Left lung (tissue), 4 donors: ENCODE measurements at regions not wholly inside any gene's neighbourhood (a gene's known extent, or its start where the extent isn't known, plus 50 kb on each side); places are given as distances from the start of the nearest gene placed in this dataset.

Experiments used
- ATAC-seq: fragments of 200-7000 bp; cut with Tn5 transposase; one replicate; pipeline ENCODE4 v1.9.1; 2020; ENCODE audit warnings: moderate library complexity
- DNase-seq, 4 donors: peaks; one replicate each; pipeline ENCODE4 v3.0.0-alpha.2; 2013 to 2020
- H3K27ac ChIP-seq, 2 donors: fragments of 200-600 bp; sonication (generic) in 1 of 2; one replicate each; pipeline versions ENCODE4 v1.5.0 to v1.8.0; 2020 to 2021
- H3K27me3 ChIP-seq, 2 donors: fragments of 200-600 bp; sonication (generic) in 1 of 2; one replicate each; pipeline versions ENCODE4 v1.5.0 to v1.8.0; 2020 to 2021
- H3K36me3 ChIP-seq, 2 donors: fragments of 200-600 bp; sonication (generic) in 1 of 2; one replicate each; pipeline versions ENCODE4 v1.5.0 to v1.8.0; 2020 to 2021
- H3K4me1 ChIP-seq, 2 donors: fragments of 200-600 bp; one replicate each; pipeline ENCODE4 v1.8.0; 2021
- H3K4me3 ChIP-seq, 2 donors: fragments of 200-600 bp; sonication (generic) in 1 of 2; one replicate each; pipeline versions ENCODE4 v1.5.0 to v1.8.0; 2020 to 2021; ENCODE audit warnings: mild to moderate bottlenecking in 1 of 2
- H3K9me3 ChIP-seq, 2 donors: fragments of 200-600 bp; sonication (generic) in 1 of 2; one replicate each; pipeline versions ENCODE4 v1.5.0 to v1.8.0; 2020 to 2021
- intact Hi-C, 2 donors: fragments of 100-400 bp; cut with DNase I; formaldehyde crosslinking; loops; one replicate each; pipeline versions ENCODE4 v1.11.2 to v1.14.2; 2022
- TF ChIP-seq, protein P1 (sequence below), 2 donors: fragments of 200-600 bp; sonication (generic) in 1 of 2; IDR thresholded peaks; one replicate each; pipeline versions ENCODE4 v1.5.0 to v1.8.0; 2021; ENCODE audit warnings: antibody characterized with exemption in 2 of 2
- donor health status: DM: no; HTN: yes; CAD: no.
- donor health status: DM: no; HTN: no; CAD: no.

DNA sequence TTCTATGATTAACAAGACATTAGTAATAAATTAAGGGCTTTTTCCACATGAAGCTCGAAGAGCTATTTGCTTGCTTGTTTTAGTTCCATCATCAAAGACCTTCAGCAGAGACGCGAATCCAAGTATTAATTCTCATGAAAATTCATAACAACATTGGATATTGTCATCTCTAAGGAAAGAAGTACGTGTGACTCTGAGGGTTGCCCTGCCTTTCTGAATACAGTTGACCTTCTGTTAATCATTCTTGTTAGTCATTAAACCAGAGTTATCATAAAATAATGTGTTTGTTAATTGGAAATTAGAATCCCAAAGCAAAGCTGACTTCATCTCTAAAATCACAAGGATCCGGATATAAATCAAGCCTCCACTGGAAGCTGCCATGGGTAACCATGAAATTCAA, 222.5 kb downstream of the ZNF608 start:
- intact Hi-C loops = no loop called here
- TF ChIP-seq, protein P1, sequence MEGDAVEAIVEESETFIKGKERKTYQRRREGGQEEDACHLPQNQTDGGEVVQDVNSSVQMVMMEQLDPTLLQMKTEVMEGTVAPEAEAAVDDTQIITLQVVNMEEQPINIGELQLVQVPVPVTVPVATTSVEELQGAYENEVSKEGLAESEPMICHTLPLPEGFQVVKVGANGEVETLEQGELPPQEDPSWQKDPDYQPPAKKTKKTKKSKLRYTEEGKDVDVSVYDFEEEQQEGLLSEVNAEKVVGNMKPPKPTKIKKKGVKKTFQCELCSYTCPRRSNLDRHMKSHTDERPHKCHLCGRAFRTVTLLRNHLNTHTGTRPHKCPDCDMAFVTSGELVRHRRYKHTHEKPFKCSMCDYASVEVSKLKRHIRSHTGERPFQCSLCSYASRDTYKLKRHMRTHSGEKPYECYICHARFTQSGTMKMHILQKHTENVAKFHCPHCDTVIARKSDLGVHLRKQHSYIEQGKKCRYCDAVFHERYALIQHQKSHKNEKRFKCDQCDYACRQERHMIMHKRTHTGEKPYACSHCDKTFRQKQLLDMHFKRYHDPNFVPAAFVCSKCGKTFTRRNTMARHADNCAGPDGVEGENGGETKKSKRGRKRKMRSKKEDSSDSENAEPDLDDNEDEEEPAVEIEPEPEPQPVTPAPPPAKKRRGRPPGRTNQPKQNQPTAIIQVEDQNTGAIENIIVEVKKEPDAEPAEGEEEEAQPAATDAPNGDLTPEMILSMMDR (IDR thresholded peaks at IDR 0.05) = no peak
- DNase-seq = no peak
- Histone ChIP-seq H3K9me3 (no peaks in the 10 kb centered on the region), H3K36me3 (no peaks in the 10 kb centered on the region), H3K4me1 (peaks cover 0 to 4% of the 10 kb centered on the region in 2 donors), H3K27ac (no peak overlapping the region), H3K4me3 (no peak overlapping the region), H3K27me3 (no peaks in the 10 kb centered on the region)
- no peak for ATAC-seq

DNA sequence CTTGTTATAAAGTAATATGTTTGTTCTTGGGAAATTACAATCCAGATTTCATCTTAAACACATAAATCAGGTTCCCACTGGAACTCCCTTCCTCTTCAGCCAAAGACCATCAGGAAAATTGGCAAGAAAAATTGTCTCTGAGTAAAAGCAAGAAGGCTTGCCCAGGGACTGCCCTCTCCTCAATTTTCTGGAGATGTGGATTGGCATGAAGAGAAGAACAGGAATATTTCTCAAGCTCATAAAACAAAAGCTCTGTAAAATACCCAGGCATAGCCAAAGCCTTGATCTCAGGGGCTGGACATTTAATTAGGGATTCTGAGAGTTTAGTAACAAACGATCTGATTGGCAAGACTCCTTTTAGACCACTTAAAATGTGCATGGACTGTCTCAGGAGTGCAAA, 223.4 kb downstream of the ZNF608 start:
- no peaks in the 10 kb centered on the region for H3K9me3 ChIP-seq
- intact Hi-C loops = no loop called here
- H3K27me3 ChIP-seq = no peaks in the 10 kb centered on the region
- no peak overlapping the region for H3K27ac ChIP-seq
- ATAC-seq (no peak), DNase-seq (no peak)
- no peaks in the 10 kb centered on the region for H3K36me3 ChIP-seq
- TF ChIP-seq, protein P1 (IDR thresholded peaks at IDR 0.05) = no peak
- no peak overlapping the region for H3K4me3 ChIP-seq
- peaks cover 0 to 4% of the 10 kb centered on the region in 2 donors for H3K4me1 ChIP-seq

DNA sequence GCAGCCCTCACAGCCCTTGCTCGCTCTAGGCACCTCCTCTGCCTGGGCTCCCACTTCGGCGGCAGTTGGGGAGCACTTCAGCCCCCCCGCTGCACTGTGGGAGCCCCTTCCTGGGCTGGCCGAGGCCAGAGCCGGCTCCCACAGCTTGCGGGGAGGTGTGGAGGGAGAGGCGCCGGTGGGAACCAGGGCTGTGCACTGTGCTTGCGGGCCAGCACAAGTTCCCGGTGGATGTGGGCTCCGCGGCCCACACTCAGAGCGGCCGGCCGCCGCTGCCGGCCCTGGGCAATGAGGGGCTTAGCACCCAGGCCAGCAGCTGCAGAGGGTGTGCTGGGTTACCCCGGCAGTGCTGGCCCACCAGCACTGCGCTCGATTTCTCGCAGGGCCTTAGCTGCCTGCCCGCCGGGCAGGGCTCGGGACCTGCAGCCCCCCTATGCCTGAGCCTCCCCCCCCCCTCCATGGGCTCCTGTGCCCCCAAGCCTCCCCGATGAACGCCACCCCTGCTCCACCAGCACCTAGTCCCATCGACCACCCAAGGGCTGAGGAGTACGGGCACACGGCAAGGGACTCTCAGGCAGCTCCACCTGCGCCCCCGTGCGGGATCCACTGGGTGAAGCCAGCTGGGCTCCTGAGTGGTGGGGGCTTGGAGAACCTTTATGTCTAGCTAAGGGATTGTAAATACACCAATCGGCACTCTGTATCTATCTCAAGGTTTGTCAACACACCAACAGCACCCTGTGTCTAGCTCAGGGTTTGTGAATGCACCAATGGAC, 224.8 kb downstream of the ZNF608 start:
- TF ChIP-seq, protein P1 (IDR thresholded peaks at IDR 0.05) = no peak
- intact Hi-C loops = no loop called here
- ATAC-seq = no peak
- Histone ChIP-seq H3K36me3 (no peaks in the 10 kb centered on the region), H3K9me3 (no peaks in the 10 kb centered on the region), H3K27ac (no peak overlapping the region), H3K27me3 (no peaks in the 10 kb centered on the region), H3K4me3 (no peak overlapping the region), H3K4me1 (peaks cover 0 to 4% of the 10 kb centered on the region in 2 donors)
- DNase-seq = peak in 1 of 4 donors; percentile 59

DNA sequence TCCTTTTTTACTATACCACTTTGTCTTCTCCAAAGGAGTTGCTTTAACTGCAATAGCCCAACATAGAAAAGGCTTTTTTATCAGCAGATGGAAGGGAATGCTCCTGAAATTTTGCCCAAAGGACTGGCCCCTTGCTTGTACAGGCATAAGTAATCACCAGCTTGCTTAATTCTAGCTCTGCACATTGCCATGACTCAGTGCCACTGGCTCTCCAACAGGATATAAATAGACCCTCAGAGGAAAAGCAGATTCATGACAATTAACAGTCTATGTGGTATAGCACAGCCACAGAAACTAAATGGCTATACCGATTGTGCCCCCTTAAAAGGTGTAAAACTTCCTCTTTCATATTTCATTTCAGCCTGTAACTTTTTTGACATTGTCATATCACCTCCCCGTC, 227.0 kb downstream of the ZNF608 start:
- TF ChIP-seq, protein P1 (IDR thresholded peaks at IDR 0.05) = no peak
- ATAC-seq = peak; percentile 56
- Histone ChIP-seq H3K9me3 (no peaks in the 10 kb centered on the region), H3K36me3 (no peaks in the 10 kb centered on the region), H3K4me1 (peaks cover 0 to 4% of the 10 kb centered on the region in 2 donors), H3K27ac (no peak overlapping the region), H3K4me3 (no peak overlapping the region), H3K27me3 (no peaks in the 10 kb centered on the region)
- intact Hi-C loops = no loop called here
- no peak for DNase-seq

DNA sequence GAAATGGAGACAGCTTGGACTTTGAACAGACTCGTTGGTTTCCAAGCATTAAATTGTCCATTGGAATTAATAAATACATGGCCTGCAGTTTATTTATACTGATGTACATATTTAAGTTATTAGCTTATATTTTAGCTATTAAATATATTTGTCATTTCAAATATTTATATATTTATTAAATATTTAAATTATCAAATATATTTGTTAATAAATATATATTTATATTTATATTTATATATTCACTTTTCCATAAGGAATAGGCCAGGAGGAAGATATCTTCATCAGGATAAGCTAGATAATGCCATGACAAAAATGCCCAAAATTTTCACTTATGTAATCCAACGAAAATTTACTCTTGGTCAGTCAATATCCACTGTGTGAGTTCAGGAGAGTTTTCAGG, 229.9 kb downstream of the ZNF608 start:
- H3K27ac ChIP-seq = no peak overlapping the region
- H3K9me3 ChIP-seq = no peaks in the 10 kb centered on the region
- peaks cover 0 to 4% of the 10 kb centered on the region in 2 donors for H3K4me1 ChIP-seq
- no peak overlapping the region for H3K4me3 ChIP-seq
- no peak for ATAC-seq
- TF ChIP-seq, protein P1 (IDR thresholded peaks at IDR 0.05) = no peak
- no peaks in the 10 kb centered on the region for H3K36me3 ChIP-seq
- intact Hi-C loops = no loop called here
- no peak for DNase-seq
- H3K27me3 ChIP-seq = no peaks in the 10 kb centered on the region
